ENCODE measurements at regions not wholly inside any gene's neighbourhood (a gene's known extent, or its start where the extent isn't known, plus 50 kb on each side); places are given as distances from the start of the nearest gene placed in this dataset.

DNA sequence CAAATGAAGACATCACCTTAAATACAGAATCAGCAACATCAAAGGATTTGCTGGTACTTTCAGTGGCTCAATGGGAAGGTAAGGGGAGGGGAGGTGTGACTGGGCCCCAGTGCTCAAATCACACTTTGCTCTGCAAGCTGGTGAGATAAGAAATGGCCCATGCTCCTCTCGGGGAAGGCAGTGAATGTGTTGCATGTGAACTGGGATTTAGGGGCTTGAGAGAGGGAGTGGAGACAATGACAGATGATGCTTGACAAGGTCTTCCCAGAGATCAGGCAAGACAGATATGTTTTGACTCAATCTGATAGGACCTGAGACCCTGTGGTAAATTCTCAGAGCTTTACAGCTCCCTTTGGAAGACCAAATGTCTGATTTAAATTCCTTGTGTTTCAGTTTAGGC lies 233.0 kb upstream of the PROK2 start:
- no peak for TF ChIP-seq POLR2A (IDR thresholded peaks at IDR 0.05; ENCODE audit: low read depth, low read length)
- no peak for TF ChIP-seq MAZ (IDR thresholded peaks at IDR 0.05; ENCODE audit: borderline replicate concordance, low read depth, low read length)
- TF ChIP-seq, protein P1, sequence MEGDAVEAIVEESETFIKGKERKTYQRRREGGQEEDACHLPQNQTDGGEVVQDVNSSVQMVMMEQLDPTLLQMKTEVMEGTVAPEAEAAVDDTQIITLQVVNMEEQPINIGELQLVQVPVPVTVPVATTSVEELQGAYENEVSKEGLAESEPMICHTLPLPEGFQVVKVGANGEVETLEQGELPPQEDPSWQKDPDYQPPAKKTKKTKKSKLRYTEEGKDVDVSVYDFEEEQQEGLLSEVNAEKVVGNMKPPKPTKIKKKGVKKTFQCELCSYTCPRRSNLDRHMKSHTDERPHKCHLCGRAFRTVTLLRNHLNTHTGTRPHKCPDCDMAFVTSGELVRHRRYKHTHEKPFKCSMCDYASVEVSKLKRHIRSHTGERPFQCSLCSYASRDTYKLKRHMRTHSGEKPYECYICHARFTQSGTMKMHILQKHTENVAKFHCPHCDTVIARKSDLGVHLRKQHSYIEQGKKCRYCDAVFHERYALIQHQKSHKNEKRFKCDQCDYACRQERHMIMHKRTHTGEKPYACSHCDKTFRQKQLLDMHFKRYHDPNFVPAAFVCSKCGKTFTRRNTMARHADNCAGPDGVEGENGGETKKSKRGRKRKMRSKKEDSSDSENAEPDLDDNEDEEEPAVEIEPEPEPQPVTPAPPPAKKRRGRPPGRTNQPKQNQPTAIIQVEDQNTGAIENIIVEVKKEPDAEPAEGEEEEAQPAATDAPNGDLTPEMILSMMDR (conservative IDR thresholded peaks at IDR 0.05; ENCODE audit: low read depth, low read length): no peak

Data from IMR-90 (cell line).